Non-pigmented ciliary epithelial cell (primary cell): ENCODE measurements at regions not wholly inside any gene's neighbourhood (a gene's known extent, or its start where the extent isn't known, plus 50 kb on each side); places are given as distances from the start of the nearest gene placed in this dataset.
A peak's percentile ranks its signal among the peaks of the same experiment; 100 is the strongest.
"Not testable (repeated sequence)": the region's sequence is repeated elsewhere in the genome, so short reads cannot be mapped to it uniquely, and the experiment has no call there.

Experiments used
- DNase-seq: peaks from one replicate; pipeline ENCODE4 v3.0.0-alpha.2; 2010; ENCODE audit warnings: low read depth

- DNase-seq: no peak
Observed at GRCh38 chr2:184338771-184339170, 259.6 kb upstream of the ZNF804A start.

DNA sequence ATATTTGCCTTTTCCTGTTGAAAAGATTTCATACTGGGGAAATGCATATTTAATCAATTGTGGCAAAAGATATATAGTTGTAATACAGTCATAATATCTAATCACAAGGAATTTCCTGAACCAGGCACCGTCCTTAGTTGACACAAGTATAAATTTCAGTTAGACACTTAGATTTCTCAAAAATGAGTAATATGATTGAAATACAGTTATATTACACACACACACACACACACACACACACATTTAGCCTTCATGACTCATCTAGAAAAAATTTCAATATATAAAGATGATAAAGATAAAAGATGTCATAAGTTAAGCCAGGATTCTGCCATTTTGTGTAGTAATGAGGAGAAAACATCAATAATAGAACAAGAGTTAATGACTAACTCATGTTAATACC lies 258.4 kb upstream of the ZNF804A start:
- no peak for DNase-seq

GRCh38 chr2:184346338-184346862 lies 251.9 kb upstream of the ZNF804A start:
- DNase-seq: peak; percentile 13

- no peak for DNase-seq
Observed at GRCh38 chr2:184351126-184351525, 247.2 kb upstream of the ZNF804A start.

DNA sequence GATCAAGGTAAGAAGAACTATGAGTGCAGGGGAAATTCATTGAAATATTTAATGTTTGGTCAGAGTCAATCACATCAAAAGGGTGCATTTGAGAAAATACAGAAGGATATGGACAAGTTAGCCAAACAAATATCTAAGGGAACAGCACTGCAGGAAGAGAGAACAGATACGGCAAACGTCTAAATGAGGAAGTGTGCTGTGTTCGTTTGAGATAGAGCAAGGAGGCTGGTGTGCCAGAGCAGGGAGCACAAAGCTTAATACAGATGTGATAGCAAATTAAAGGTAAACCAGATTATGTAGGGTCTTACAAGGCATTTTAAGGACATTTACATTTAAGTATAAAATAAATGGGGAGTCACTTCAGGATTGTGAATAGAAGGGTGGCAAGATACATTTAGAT lies 241.3 kb upstream of the ZNF804A start:
- no peak for DNase-seq

GRCh38 chr2:184359379-184359778 lies 238.9 kb upstream of the ZNF804A start:
- no peak for DNase-seq

DNA sequence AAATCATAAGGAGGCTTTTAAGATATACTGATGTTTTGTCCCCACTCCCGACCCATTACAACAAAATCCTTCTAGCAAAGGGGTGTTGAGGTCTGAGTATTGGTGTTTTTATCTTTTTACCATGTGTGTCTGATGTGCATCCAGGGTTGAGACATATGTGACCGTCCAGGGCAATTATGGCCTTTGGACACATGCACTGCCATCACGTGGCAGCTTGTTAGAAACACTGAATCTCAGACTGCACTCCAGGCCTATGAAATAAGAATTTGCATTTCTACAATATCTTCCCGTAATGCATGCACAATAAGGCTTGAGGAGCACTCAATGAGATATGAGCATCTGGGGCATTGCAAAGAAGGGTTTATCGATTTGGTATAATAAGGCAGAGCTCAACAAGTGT lies 235.1 kb upstream of the ZNF804A start:
- no peak for DNase-seq

- no peak for DNase-seq
Observed at GRCh38 chr2:184367211-184367610, 231.1 kb upstream of the ZNF804A start.

- no peak for DNase-seq
Observed at GRCh38 chr2:184369307-184369706, 229.0 kb upstream of the ZNF804A start.

DNA sequence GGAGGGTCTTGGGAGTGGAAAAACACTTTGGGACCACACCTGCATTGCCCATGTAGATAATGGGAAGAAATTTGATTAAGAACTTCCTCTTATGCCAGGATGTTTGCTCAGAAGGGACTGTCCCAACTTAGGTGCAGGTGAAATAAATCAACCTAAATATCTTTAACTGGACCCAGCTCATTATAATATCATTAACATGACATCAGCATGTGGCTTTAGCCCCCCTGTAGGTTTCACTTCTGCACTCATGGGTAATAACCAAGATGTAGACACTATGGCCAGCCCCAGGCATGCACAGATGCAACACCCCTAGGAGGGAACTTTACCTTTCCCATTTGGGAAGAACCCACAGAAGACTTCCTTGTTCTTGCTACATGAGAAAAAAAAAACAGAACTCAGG lies 227.4 kb upstream of the ZNF804A start:
- DNase-seq: no peak

DNA sequence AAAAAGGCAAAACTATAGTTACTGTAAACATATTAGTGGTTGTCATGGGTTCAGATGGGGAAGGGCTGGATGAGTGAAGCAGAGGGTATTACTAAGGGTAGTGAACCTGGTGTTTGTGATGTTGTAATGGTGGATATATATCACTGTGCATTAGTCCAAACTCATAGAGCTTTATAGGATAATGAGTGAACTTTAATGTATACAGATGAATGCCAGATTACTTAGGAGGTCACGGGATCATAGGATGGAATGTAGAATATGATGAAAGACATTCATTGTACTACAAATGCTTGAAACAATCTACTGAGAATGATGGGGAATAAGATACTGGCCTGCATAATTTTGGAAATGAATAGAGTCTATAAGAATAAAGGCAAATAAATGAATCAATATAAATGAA lies 226.7 kb upstream of the ZNF804A start:
- DNase-seq: no peak

- no peak for DNase-seq
Observed at GRCh38 chr2:184372484-184372883, 225.8 kb upstream of the ZNF804A start.

DNA sequence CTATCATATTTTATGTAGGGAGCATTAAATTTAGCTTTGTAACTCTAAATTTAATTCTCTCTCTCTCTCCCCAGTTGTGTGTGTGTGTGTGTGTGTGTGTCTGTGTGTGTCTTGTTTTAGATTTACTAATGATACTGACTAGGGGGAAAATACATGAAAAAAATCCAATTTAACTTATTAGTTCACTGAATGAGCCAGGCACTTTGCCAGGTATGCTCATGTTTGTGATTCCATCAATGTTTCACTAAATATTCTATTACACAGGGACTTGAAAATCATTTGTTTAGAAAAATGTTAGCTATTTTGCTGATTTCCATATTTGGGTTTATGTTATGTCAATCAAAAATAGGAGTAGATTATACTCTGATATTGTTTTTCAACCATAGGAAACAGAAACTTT lies 203.7 kb upstream of the ZNF804A start:
- no peak for DNase-seq

- DNase-seq: no peak
Observed at GRCh38 chr2:184402381-184402780, 195.9 kb upstream of the ZNF804A start.

DNA sequence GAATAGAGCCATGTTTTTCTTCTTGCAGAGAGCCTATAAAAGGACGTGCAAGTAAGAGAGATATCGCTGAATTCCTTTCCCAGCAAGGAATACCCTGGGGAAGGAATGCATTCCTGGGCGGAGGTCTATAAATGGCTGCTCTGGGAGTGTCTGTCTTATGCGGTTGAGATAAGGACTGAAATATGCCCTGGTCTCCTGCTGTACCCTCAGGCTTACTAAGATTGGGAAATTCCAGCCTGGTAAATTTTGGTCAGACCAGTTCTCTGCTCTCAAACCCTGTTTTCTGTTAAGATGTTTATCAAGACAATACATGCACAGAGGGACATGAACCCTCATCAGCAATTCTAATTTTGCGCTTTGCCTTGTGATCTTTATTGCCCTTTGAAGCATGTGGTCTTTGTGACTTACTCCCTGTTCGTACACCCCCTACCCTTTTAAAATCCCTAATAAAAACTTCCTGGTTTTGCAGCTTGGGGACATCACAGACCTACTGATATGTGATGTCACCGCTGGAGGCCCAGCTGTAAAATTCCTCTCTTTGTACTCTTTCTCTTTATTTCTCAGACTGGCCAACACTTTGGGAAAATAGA lies 191.2 kb upstream of the ZNF804A start:
- DNase-seq: not testable (repeated sequence)

DNA sequence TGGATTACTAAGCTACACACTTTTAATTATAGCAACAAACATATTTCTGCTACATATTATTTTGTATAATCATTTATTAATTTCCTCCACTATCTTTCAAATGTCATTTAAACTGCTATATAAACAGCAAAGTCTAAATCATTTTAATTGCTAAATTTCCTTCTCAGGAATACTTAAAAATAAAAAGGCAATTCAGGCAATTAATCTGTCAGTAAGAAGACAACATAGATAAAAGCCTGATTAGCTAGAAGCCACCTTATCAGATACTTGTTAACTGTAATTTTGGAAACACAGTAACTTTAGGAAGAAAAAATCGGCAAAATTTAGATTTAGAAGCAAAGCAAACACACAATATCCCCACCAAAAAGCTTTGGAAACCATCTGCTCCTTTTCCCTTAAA lies 188.2 kb upstream of the ZNF804A start:
- no peak for DNase-seq

- DNase-seq: no peak
Observed at GRCh38 chr2:184413221-184413620, 185.1 kb upstream of the ZNF804A start.

- no peak for DNase-seq
Observed at GRCh38 chr2:184413671-184414229, 184.6 kb upstream of the ZNF804A start.

DNA sequence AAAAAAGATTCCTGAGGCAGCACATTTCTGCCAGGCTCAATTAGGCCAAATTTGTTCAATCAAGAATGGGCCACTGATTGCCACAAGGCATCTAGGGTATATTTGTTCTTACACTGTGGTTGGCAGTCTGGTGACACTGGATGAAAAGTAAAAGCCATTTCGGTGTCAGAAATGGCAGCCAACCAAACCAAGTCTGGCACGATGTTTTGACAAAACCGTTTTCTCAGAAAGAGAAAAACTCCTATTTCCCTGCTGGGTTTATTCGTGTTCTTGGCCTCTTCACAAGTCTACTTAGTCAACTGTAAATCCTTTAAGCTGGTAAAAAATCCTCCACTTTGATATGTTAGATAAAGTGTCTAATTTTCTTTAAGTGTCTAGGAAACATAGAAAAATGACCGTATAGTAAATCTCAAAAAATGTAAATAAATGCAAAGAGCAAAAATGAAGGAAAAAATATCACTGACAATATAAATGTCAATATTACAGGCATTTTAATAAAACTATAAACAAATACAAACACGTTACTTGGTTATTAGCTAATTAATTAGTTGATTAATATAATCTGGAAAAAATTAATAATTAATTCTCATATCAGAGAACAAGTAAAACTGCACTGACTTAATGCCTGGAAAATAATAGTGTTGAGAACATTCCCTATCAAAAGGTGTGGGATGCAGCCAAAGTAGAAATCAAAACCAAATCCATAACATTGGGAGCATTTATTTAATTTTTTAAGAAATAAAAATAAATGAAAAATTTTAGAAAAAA lies 182.0 kb upstream of the ZNF804A start:
- DNase-seq: no peak

GRCh38 chr2:184419744-184420143 lies 178.6 kb upstream of the ZNF804A start:
- DNase-seq: no peak

DNA sequence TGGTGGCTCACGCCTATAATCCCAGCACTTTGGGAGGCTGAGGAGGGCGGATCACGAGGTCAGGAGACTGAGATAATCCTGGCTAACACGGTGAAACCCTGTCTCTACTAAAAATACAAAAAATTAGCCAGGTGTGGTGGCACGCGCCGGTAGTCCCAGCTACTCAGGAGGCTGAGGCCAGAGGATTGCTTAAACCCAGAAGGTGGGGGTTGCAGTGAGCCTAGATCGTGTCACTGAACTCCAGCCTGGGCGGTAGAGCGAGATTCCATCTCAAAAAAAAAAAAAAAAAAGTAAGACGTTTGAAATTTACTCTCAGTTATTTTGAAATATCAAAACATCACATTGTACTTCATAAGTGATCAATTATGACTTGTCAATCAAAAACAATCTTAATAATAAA lies 176.9 kb upstream of the ZNF804A start:
- DNase-seq: not testable (repeated sequence)

DNA sequence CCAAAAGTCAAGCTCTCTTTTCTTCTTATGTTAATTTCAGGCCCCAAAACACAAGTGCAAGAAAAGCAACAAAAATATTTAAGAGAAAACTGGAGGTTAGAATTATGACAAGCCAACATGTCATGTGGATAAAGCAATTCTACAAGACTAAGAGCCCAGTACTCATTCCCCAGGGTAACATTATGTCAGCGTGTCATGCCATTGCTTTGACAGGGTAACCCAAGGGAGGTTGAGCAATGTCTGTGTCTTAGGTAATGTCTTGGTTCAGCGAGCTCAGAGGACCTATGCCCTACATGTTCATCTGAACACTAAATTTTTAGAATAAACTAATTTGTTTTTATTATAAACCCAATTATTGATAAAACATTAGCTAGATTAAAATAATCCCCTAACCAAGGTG lies 173.2 kb upstream of the ZNF804A start:
- no peak for DNase-seq

GRCh38 chr2:184444217-184444616 lies 154.1 kb upstream of the ZNF804A start:
- no peak for DNase-seq
